Fibroblast of peridontal ligament (primary cell): ENCODE measurements at regions not wholly inside any gene's neighbourhood (a gene's known extent, or its start where the extent isn't known, plus 50 kb on each side); places are given as distances from the start of the nearest gene placed in this dataset.

Experiments
- DNase-seq: peaks from one replicate; pipeline ENCODE4 v3.0.0-alpha.2; 2010; ENCODE audit errors: extremely low read depth

DNA sequence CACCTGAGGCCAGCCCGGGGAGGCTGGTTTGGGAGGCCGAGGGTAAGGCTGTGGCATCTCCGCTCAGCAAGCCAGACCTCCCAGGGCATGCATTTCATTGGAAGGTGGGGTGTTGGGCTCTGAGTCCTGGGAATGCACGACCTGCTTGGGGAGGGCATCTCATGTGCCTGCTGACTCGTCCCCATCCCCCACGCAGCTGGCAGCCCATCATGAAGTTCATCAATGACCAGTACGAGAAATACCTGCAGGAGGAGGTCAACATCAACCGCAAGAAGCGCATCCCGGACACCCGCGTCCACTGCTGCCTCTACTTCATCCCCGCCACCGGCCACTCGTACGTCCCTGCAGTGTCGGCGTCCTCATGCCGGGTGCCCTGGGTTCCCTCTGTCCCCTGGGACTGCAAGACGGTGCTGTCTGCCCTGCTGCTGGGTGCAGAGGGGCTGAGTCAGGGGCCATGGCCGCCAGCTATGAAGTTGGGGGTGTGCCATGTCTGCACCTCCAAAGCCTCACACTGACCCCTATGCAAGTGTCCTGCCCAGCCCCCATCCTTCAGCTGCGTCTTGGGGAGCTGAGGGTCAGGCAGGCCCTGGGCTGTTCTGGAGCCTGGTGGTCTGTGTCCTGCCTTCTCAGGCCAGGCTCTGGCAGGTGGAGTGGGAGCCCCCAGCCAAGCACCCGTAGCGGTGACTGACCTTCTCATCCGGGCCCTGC lies 347.9 kb downstream of the SEC14L1 start:
- no peak for DNase-seq

DNA sequence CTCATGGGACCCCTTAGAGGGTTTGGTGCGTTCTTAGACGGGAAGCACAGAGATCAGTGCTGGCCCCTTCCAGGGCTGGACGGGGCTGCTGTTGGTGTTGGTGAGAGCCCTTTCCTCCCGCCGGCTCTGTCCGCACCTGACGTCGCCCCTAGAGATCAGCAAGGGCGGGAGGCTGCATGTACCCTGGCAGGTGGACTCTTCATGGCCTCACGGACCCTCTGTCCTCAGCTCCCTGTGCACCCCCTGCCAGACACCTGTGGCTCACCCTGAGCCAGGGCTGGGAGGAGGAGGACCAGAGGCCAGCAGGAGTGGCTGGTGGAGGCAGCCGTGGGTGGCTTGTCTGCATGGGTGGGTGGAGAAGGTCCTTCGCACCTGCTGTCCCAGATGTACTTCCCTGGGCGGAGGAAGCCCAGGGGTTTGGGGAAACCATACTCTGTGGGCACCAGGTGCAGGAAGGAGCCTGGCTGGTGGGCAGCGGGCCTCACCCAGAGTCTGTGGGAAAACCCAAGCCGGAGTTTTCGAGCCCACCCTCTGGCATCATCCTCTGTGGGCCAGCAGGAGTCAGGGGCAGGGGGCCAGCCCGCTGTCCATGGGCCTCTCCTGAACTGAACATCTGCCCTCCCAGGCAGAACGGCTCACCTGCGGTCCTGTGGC lies 348.6 kb downstream of the SEC14L1 start:
- DNase-seq, result no peak

DNA sequence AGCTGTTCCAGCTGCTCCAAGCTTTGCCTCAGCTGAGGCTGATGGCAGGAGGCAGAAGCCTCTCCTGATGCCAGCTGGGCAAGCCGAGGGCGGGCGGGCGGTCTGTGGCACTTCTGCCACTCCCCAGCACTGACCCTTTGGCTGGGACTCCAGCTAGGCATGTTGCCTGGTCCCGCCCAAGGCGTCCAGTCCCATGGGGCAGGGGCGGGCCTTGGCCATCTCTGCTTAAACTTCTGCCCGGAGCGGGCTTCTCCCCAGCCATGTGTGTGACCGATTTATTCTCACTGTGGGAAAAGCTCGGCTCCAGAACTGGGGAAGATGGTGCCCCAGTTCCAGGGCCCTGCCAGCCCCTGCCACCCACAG lies 349.1 kb downstream of the SEC14L1 start:
- peak; percentile 65 for DNase-seq

DNA sequence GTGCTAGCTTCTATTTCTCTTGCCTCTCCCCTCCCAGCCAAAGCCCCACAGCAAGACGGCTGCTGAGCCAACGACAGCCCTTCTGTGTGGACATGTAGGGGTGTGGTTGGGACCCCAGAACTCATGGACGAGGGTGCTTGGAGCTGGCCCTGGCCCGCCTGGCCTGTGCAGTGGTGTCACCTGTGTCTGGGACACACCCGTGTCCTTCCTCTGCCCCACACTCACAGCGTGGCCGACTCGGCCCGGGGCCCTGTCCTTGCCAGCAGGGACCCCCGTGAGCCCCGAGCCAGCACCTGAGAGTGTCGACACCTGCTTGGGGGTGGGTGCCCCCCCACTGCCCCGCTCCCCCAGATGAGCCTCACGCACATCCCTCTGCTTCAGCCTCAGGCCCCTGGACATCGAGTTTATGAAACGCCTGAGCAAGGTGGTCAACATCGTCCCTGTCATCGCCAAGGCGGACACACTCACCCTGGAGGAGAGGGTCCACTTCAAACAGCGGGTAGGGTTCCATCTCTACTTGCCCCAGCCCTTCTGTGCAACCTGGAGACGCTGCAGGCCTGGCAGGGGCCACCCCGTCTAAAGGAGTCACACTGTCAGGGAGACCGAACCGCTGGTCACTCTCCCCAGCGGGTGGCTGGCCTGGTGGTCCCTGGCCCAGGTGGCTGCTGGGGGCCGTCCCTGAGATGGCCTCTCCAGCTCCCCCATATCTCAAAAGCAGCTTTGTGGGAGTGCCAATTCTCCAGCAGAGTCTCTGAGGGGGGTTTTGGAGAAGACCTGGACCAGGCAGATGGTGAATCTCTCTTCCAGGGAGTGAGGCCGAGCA lies 349.8 kb downstream of the SEC14L1 start:
- no peak for DNase-seq

DNA sequence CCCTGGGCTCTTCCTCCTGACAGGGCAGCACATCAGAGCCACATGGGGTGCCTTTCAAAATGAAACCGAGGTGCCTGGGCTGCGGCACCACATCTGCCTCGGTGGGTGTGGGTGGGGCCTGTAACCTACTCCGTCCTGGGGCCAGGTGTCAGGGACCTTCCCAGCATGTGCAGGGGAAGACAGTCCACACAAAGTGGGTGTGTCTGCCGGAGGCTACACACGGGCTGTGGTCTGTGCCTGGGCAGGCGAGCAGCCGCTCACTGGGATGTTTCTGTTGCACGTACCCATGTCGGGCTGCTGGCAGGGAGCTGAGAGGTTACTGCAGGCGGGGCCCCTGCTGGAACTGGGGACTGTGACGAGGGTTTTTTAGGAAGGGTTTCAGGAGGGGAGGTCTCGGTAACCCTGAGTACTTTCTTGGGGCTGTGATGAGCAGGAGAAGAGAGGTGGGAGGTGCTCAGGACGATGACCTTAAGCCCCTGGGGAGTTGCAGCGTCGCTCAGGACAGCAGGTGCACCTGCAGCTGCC lies 351.2 kb downstream of the SEC14L1 start:
- DNase-seq, result no peak

DNA sequence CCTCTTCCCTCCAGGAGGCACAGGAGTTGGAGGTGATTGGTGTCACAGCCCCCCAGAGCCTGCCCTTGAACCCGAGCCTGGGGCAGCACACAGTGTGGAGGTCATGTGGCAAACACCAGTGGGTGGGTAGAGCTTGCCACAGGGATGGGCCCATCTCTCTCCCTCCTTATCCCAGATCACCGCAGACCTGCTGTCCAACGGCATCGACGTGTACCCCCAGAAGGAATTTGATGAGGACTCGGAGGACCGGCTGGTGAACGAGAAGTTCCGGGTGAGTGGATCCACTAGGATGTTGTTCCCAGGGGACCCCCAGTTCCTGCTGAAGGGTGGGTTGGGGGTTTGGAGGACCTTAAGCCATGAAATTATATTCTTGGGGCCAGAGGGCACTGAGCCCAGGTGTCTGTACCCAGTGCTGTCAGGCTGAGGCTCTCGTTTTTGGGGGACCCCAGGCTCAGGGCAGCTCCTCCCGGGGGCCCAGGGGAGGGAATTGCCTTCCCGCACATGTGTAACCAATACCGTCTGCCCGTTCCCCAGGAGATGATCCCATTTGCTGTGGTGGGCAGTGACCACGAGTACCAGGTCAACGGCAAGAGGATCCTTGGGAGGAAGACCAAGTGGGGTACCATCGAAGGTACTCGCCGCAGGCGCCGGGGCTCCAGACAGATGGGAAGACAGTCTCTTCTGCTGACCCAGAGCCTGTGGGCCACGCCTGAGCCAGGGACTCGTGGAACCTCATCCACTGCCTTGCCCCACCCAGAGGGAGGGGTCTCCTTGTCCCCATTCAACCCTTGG lies 351.9 kb downstream of the SEC14L1 start:
- DNase-seq, result no peak

DNA sequence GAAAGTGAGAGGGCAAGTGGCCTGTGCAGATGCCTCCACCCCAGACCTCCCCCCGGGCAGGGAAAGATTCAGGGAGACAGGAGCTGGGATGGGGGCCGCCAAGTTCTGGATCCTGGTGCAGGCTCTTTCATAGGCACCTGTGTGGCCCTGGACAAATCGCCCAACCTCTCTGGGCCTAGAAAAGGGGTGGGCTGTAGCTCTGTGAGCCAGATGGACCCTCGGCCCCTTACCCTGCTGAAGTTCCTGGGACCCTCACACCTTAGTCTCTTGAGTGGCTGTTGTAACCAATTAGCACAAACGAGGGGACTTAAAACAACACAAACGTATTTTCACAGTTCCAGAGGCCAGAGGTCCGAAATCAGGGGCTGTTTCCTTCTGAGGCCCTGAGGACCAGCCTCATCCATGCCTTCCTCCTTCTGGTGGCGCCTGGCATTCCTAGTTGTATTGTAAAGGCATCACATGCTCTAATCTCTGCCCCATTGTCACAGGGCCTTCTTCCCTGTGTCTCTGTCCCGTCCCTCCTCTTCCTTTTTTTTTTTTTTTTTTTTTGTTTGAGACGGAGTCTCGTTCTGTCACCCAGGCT lies 352.6 kb downstream of the SEC14L1 start:
- DNase-seq, result no peak

DNA sequence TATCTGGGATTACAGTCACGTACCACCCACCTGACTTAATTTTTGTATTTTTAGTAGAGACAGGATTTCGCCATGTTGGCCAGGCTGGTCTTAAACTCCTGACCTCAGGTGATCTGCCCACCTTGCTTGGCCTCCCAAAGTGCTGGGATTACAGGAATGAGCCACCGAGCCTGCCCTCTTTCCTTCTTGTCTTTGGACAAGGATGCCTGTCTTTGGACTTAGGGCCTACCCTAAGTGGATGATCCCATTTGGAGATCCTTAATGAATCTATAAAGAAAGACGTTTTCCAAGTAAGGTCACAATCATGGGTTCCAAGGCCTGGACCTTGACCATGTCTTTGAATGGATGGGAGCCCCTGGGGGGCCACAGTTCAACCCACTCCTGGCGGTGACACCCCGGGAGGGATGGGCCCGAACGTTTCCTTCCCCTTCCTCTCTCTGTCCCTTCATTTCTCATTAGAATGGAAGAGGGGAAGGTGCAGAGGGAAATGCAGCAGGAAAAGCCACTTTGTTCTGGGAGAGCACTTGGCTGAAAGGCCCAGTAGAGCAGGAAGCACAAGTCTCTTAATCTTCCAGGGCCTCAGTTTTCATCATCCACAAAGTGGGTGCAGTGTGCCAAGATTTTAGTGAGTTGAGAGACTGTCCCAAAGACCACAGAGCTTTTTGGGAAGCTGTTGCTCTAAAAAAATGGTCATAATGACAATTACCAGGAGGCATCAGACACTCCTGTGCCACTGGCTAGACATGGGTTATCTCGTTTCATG lies 353.3 kb downstream of the SEC14L1 start:
- no peak for DNase-seq

DNA sequence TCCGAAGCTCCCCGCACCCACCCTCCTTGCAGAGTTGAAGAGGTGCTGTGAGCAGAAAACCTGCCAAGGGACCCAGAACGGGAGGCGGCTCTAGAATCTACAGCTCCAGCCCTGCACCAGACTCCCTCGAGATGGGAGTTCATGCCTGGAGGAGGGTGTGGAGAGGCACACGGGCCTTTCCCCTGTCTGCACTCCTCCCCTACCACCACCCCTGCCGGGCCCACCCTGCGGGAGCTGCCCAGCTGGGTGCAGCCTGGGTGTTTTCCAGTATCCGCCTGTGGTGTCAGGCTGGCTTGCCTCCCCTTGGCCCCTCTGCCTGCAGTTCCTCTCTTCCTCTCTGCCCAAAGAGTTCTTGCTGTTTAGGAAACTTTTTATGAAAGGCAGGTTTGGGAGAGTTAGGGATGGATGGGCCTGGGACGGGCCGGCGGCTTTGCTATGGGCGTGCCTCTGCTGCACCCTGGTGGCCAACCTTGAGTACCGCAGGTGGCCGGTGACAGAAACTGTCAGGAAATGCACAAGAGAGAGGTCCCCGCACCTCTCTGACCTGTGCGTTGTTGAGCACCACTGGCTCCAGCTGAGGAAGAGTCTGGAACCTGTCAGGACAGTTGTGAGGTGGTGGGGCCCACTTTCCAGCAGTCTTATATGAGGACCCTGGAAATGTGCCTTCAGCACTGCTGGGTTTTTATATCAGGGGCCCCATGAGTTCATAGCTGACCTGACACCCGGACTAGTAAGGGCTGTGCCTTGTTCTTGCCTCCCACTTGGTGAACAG lies 354.1 kb downstream of the SEC14L1 start:
- DNase-seq, result peak; percentile 75

DNA sequence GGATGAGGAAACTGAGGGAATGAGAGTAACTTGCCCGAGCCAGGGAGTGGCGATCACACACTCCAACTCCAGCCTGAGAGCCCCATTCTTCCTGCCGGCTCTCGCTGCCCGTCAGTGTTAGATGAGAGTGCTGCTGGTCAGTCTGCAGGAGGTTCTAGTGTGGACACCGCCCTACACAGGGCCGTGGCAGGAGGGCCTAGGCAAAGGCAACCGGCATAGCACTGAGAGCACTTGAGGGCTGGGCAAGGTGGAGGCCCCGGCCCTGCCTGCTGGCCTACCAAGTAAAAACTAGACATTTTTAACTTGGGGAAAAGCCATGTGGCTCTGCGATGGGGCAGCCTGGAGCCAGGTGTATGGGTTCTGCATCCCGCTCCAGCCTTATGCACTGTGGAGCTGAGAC lies 354.8 kb downstream of the SEC14L1 start:
- no peak for DNase-seq

DNA sequence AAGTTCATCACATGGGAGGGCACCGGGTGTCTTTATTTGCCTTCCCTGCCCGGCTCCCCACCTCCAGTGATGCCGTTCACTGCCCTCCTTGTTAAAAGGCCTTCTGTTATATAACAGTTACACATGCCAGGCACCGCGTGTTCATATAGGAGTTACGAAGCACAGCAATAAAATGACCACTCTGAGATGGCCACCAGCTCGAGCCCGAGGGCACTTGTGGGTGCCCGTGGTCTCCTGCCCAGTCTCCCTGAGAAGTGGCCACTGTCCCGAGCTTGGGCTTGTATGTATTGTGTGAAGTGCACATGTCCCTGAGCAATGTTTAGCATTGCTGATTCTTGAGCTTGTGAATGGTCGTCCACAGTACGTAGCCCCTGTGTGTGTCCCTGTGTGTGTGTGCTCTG lies 355.6 kb downstream of the SEC14L1 start:
- no peak for DNase-seq

DNA sequence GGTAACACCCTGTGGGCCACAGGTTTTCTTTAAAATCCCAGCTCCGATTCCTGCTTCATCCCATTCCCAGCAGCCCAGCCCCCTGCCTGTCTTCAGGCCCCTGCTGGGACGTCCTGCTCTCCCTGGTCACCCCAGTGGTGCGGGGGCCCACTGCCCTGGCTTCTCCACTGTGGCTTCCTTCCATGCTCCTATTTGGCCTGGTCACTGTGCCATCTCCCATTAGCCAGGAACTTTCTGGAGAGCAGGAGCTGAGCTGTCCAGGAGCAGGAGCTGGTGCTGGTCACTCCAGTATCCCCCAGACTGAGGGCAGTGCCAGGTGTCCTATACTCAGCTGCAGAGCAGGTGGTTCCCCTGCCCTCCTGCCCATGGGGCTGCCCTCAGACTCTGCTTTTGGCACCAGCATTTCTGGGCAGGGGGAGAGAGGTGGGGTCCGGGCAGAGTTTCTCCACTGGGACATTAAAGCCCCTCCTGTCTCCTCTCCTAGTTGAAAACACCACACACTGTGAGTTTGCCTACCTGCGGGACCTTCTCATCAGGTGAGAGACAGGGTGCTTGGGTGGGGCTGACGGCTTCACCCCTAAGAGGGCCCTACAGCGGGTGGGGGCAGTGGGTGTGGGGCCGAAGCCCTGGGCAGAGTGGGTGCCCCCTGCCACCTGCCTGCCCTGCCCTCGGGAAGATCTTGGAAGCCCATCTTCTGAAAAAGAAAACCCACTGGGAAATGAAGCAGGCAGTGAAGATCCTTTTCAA lies 356.2 kb downstream of the SEC14L1 start:
- no peak for DNase-seq

DNA sequence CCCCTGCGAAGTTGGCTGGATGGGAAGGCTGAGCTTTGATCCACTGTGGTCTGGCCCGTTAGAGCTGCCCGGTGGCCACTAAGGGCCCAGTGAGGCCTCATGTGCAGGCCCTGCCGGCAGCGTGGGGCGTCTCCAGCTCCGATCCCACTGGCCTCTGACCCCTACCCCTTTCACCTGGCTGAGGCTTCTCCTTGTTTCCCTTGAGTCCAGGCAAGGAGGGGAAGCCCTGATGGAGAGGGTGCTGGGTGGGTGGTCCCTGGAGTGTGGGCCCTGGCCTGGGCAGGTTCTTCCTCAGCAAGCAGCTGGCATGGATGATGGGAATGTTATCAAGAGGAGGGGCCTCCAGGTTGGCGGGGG lies 356.8 kb downstream of the SEC14L1 start:
- no peak for DNase-seq

DNA sequence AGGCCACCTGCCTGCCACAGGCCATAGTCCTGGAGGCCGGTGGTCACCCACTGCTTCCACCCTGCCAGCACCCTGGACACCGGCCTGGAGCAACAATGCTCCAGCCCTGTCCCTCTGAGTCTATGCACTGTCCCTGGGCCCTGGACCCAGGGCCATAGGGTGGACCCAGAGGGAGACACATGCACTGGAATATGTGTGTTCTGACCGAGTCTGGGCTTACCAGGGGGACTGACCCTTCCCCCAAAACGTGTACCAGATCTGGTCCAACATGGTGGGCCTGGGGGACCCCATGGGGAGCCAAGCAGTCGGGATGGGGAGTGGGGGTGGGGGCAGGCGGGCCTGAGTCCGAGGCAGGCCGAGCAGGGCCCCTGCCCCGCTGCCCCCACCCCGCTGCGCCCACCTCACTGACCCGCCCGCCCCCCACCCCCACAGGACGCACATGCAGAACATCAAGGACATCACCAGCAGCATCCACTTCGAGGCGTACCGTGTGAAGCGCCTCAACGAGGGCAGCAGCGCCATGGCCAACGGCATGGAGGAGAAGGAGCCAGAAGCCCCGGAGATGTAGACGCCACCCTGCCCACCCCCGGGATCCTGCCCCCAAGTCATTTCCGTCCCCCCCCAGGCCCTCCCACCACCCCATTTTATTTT lies 357.4 kb downstream of the SEC14L1 start:
- DNase-seq, result no peak

DNA sequence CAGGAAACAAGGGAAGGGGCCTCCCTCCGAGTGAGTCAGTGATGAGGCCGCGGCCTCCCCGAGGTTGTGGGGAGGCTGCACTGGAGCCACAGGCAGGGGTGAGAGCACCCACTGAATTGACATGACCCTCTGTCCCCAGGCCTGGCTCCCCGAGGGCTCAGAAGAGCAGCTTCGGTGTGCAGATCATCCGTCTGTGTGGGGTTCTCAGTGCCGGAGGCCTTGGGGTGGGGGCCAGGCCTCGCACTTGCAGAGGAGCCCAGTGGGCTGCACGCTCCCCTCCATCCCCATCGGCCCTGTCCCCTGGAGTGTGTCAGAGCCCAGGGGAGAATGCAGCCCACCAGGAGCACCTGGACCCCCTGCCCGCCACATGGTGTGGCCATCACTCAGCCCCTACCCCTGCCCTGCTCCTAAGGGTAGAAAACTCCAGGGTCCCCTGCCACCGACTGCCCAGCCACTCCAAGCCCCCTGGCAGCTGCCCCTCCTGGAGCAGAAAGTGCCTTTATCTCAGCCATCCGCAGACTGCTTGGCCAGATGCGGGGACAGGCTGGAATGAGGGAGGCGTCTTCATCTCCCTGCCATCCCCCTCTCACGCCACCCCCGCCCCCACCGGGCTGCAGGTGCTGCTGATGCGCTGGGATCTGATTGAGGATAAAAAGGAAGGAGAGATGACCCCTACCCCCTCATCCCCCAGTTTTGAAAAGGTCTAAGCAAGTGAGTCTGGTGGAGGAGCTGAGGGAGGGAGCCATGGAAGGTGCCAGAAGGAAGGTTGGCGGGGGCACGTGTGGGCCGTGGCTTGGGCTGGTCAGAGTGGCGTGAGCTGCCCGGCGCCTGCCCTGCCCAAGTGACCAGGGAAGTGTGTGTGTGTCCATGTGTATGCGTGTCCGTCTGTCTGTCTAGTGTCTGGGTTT lies 358.3 kb downstream of the SEC14L1 start:
- no peak for DNase-seq

DNA sequence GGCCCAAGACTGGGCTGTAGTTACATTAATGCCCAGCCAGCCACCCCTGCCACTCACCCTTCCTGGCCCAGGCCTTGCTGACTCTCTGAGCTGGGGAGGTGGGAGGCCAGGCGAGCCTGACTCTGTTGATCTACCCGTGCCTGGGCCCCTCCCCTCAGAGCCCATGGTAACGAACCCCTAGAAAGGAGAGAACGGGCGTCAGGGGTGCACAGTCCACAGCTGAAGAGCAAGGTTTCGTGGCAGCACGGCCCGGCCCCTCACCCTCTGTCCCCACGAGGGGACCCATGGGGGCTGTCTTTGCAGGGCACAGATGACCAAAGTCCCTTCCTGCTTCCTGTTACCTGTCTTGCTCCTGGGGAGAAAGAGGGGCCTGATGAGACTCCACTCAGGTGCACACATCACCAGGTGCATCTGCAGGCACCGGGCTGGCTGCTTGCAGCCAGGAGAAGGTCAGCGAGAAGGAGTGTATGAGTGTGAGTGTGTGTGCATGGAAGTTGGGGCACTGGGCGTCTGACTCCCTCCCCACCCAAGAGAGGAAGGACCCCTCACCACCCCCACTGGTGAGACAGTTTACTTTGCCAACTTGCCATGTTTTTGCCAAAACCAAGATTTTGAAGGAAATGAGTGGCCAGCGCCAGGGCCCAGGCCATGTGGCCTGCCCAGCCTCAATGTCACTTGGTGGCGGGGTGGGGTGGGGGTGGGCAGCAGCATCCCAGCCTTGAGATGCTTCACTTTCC lies 359.1 kb downstream of the SEC14L1 start:
- no peak for DNase-seq

DNA sequence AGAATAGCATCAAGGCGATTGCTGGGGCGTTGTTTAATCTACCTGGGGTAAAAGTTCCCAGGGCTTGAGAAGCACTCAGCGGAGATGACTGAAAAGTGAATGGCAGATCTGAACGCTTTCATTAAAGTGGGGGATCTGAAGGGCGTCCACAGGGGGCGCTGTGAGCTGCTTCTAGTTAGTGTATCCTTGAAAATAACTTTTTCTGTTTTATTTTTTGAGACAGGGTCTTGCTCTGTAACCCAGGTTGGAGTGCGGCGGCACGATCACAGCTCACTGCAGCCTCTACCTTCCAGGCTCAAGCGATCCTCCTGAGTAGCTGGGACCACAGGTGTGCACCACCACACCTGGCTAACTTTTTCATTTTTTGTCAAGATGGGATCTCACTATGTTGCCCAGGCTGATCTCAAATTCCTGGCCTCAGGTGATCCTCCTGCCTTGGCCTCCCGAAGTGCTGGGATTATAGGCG lies 360.4 kb downstream of the SEC14L1 start:
- DNase-seq, result no peak
